WTC11 (cell line): ENCODE measurements at regions not wholly inside any gene's neighbourhood (a gene's known extent, or its start where the extent isn't known, plus 50 kb on each side); places are given as distances from the start of the nearest gene placed in this dataset.

Experiments used
- ESRRA ChIP-seq: sonication (generic); formaldehyde crosslinking; IDR thresholded peaks from 2 replicates; pipeline ENCODE4 v1.8.1; 2022; ENCODE audit warnings: mild to moderate bottlenecking, missing genetic modification reagents, borderline replicate concordance
- FOXP1 ChIP-seq: sonication (generic); formaldehyde crosslinking; IDR thresholded peaks from 2 replicates; pipeline ENCODE4 v1.8.0; 2022; ENCODE audit warnings: missing genetic modification reagents, mild to moderate bottlenecking, moderate library complexity, borderline replicate concordance
- NFYB ChIP-seq: sonication (generic); formaldehyde crosslinking; conservative IDR thresholded peaks from 2 replicates; pipeline ENCODE4 v1.8.0; 2022; ENCODE audit warnings: low read depth, missing genetic modification reagents
- NR3C1 ChIP-seq: sonication (generic); formaldehyde crosslinking; conservative IDR thresholded peaks from 2 replicates; pipeline ENCODE4 v1.8.1; 2023; ENCODE audit warnings: low read depth, mild to moderate bottlenecking, missing genetic modification reagents
- SP1 ChIP-seq: sonication (generic); formaldehyde crosslinking; conservative IDR thresholded peaks from 2 replicates; pipeline ENCODE4 v1.8.1; 2022; ENCODE audit warnings: missing genetic modification reagents
- TEAD1 ChIP-seq: sonication (generic); formaldehyde crosslinking; IDR thresholded peaks from 2 replicates; pipeline ENCODE4 v1.8.0; 2022; ENCODE audit warnings: mild to moderate bottlenecking, missing genetic modification reagents
- TEAD4 ChIP-seq: sonication (generic); formaldehyde crosslinking; IDR thresholded peaks from 2 replicates; pipeline ENCODE4 v1.8.0; 2022; ENCODE audit warnings: mild to moderate bottlenecking, missing genetic modification reagents
- TP53 ChIP-seq: sonication (generic); formaldehyde crosslinking; IDR thresholded peaks from 2 replicates; pipeline ENCODE4 v1.8.1; 2023; ENCODE audit warnings: mild to moderate bottlenecking, missing genetic modification reagents
- ZNF121 ChIP-seq: sonication (generic); formaldehyde crosslinking; IDR thresholded peaks from 2 replicates; pipeline ENCODE4 v1.8.0; 2023; ENCODE audit warnings: missing genetic modification reagents
- TF ChIP-seq, protein P1 (sequence below): fragments of 200-600 bp; IDR thresholded peaks from 2 replicates; pipeline ENCODE4 v1.8.0; 2022; ENCODE audit warnings: antibody characterized with exemption
- TF ChIP-seq, protein P2 (sequence below): sonication (generic); formaldehyde crosslinking; IDR thresholded peaks from 2 replicates; pipeline ENCODE4 v1.8.0; 2022; ENCODE audit warnings: mild to moderate bottlenecking, missing genetic modification reagents
- TF ChIP-seq, protein P3 (sequence below): sonication (generic); formaldehyde crosslinking; IDR thresholded peaks from 2 replicates; pipeline ENCODE4 v1.8.1; 2023; ENCODE audit warnings: mild to moderate bottlenecking, missing genetic modification reagents, moderate library complexity
- TF ChIP-seq, protein P4 (sequence below): sonication (generic); formaldehyde crosslinking; conservative IDR thresholded peaks from 2 replicates; pipeline ENCODE4 v1.8.1; 2022; ENCODE audit warnings: mild to moderate bottlenecking, missing genetic modification reagents
- TF ChIP-seq, protein P5 (sequence below): sonication (generic); formaldehyde crosslinking; IDR thresholded peaks from 2 replicates; pipeline ENCODE4 v1.8.1; 2023; ENCODE audit warnings: mild to moderate bottlenecking, missing genetic modification reagents

DNA sequence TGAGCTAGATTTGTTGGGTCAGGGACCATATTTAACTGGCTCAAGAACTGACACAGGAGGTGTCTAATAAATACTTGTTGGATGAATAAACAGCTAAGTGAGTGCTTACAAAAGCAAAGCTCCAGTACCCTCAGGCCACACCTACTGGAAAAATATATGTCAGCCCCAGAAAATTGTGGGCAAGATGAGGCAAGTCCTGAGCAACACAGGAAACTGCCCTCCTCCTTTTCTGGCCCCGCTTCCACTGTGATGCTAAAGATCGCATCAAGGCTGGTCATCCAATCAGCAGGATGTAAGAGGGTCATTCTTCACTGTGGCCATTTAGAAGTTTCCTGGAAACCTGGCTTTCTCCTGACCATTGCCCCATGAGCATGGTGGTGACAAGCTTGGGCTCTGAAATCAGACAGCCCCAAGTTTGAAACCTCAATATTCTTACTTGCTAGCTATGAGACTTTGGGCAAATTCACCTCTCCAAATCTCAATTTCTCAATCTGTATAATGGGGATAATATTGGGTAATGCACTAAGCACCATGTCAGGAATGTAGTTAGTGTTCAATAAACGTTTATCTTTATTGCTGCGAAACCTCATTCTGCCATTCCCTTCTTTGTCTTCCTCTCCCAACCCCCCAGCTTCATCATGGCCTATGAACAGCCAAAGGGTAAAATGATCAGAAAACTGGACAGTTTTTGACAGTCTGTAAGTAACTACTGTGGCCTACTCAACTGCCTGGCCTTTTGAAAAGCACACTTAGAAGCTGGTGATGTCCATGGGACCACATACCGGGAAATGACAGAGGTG, 139.3 kb upstream of the PZP start:
- no peak for TF ChIP-seq TEAD4 (CRISPR knock-in tag)
- no peak for TF ChIP-seq FOXP1
- TF ChIP-seq, protein P1, sequence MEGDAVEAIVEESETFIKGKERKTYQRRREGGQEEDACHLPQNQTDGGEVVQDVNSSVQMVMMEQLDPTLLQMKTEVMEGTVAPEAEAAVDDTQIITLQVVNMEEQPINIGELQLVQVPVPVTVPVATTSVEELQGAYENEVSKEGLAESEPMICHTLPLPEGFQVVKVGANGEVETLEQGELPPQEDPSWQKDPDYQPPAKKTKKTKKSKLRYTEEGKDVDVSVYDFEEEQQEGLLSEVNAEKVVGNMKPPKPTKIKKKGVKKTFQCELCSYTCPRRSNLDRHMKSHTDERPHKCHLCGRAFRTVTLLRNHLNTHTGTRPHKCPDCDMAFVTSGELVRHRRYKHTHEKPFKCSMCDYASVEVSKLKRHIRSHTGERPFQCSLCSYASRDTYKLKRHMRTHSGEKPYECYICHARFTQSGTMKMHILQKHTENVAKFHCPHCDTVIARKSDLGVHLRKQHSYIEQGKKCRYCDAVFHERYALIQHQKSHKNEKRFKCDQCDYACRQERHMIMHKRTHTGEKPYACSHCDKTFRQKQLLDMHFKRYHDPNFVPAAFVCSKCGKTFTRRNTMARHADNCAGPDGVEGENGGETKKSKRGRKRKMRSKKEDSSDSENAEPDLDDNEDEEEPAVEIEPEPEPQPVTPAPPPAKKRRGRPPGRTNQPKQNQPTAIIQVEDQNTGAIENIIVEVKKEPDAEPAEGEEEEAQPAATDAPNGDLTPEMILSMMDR: no peak
- TF ChIP-seq TEAD1 (CRISPR knock-in tag): no peak
- TF ChIP-seq ESRRA: no peak
- no peak for TF ChIP-seq NR3C1
- no peak for TF ChIP-seq ZNF121 (CRISPR knock-in tag)
- no peak for TF ChIP-seq SP1 (CRISPR knock-in tag)
- TF ChIP-seq, protein P2, sequence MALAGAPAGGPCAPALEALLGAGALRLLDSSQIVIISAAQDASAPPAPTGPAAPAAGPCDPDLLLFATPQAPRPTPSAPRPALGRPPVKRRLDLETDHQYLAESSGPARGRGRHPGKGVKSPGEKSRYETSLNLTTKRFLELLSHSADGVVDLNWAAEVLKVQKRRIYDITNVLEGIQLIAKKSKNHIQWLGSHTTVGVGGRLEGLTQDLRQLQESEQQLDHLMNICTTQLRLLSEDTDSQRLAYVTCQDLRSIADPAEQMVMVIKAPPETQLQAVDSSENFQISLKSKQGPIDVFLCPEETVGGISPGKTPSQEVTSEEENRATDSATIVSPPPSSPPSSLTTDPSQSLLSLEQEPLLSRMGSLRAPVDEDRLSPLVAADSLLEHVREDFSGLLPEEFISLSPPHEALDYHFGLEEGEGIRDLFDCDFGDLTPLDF (CRISPR knock-in tag): no peak
- TF ChIP-seq, protein P3, sequence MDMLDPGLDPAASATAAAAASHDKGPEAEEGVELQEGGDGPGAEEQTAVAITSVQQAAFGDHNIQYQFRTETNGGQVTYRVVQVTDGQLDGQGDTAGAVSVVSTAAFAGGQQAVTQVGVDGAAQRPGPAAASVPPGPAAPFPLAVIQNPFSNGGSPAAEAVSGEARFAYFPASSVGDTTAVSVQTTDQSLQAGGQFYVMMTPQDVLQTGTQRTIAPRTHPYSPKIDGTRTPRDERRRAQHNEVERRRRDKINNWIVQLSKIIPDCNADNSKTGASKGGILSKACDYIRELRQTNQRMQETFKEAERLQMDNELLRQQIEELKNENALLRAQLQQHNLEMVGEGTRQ (CRISPR knock-in tag): no peak
- TF ChIP-seq, protein P4, sequence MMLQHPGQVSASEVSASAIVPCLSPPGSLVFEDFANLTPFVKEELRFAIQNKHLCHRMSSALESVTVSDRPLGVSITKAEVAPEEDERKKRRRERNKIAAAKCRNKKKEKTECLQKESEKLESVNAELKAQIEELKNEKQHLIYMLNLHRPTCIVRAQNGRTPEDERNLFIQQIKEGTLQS (CRISPR knock-in tag): no peak
- no peak for TF ChIP-seq NFYB (CRISPR knock-in tag)
- TF ChIP-seq TP53 (CRISPR knock-in tag): no peak
- TF ChIP-seq, protein P5, sequence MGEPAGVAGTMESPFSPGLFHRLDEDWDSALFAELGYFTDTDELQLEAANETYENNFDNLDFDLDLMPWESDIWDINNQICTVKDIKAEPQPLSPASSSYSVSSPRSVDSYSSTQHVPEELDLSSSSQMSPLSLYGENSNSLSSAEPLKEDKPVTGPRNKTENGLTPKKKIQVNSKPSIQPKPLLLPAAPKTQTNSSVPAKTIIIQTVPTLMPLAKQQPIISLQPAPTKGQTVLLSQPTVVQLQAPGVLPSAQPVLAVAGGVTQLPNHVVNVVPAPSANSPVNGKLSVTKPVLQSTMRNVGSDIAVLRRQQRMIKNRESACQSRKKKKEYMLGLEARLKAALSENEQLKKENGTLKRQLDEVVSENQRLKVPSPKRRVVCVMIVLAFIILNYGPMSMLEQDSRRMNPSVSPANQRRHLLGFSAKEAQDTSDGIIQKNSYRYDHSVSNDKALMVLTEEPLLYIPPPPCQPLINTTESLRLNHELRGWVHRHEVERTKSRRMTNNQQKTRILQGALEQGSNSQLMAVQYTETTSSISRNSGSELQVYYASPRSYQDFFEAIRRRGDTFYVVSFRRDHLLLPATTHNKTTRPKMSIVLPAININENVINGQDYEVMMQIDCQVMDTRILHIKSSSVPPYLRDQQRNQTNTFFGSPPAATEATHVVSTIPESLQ (CRISPR knock-in tag): no peak
